ENCODE measurements at regions not wholly inside any gene's neighbourhood (a gene's known extent, or its start where the extent isn't known, plus 50 kb on each side); places are given as distances from the start of the nearest gene placed in this dataset. TPM values are rescaled to one million over a fixed set of nuclear protein-coding genes. Genes with fewer than 3 reads are reported as not detected.

- H3K9me3 Mint-ChIP-seq = peaks cover 40% of the 10 kb centered on the region
- no peak for DNase-seq
- Histone ChIP-seq H3K27me3 (ENCODE audit: control insufficient read depth, insufficient read depth, low read length, poor library complexity, severe bottlenecking) (no peaks in the 10 kb centered on the region), H3K36me3 (ENCODE audit: control insufficient read depth, insufficient read depth, low read length) (no peaks in the 10 kb centered on the region), H3K4me3 (ENCODE audit: low read length) (no peak overlapping the region), H3K9me3 (ENCODE audit: control insufficient read depth, low read length) (peaks cover 11% of the 10 kb centered on the region), H3K27ac (ENCODE audit: low read depth, low read length) (no peak overlapping the region), H3K9ac (ENCODE audit: extremely low read depth, low read length, poor library complexity, severe bottlenecking) (no peak overlapping the region), H3K4me1 (ENCODE audit: control insufficient read depth, insufficient read depth, low read length) (no peaks in the 10 kb centered on the region)
- H3K4me3 Mint-ChIP-seq = no peak overlapping the region
- H3K36me3 Mint-ChIP-seq (ENCODE audit: low read depth) = no peaks in the 10 kb centered on the region
- no peaks in the 10 kb centered on the region for H3K4me1 Mint-ChIP-seq
- no peak overlapping the region for H3K27ac Mint-ChIP-seq
- TF ChIP-seq CTCF (conservative IDR thresholded peaks at IDR 0.05) = no peak
- peaks cover 2% of the 10 kb centered on the region for H3K27me3 Mint-ChIP-seq (ENCODE audit: insufficient read depth)
These were observed 52.1 kb upstream of the IL12A start for GRCh38 chr3:159936541-159936940.

- H3K4me3 ChIP-seq (ENCODE audit: low read length) = no peak overlapping the region
- no peaks in the 10 kb centered on the region for H3K4me1 ChIP-seq (ENCODE audit: control insufficient read depth, insufficient read depth, low read length)
- H3K27me3 ChIP-seq (ENCODE audit: control insufficient read depth, insufficient read depth, low read length, poor library complexity, severe bottlenecking) = no peaks in the 10 kb centered on the region
- Mint-ChIP-seq H3K4me3 (no peak overlapping the region), H3K4me1 (no peaks in the 10 kb centered on the region), H3K27me3 (ENCODE audit: insufficient read depth) (peaks cover 2% of the 10 kb centered on the region), H3K36me3 (ENCODE audit: low read depth) (no peaks in the 10 kb centered on the region), H3K27ac (no peak overlapping the region), H3K9me3 (peaks cover 31% of the 10 kb centered on the region)
- H3K9me3 ChIP-seq (ENCODE audit: control insufficient read depth, low read length) = peaks cover 11% of the 10 kb centered on the region
- WGBS, 2 experiments (ENCODE audit: insufficient coverage in 1 of 2, insufficient read length in 1 of 2) = 96 to 100% methylated on average over 1 to 4 of the region's 4 CpGs
- H3K27ac ChIP-seq (ENCODE audit: low read depth, low read length) = no peak overlapping the region
- no peak overlapping the region for H3K9ac ChIP-seq (ENCODE audit: extremely low read depth, low read length, poor library complexity, severe bottlenecking)
- TF ChIP-seq CTCF (conservative IDR thresholded peaks at IDR 0.05) = no peak
- H3K36me3 ChIP-seq (ENCODE audit: control insufficient read depth, insufficient read depth, low read length) = no peaks in the 10 kb centered on the region
- DNase-seq = no peak
These were observed 51.0 kb upstream of the IL12A start for GRCh38 chr3:159937561-159938166.

GRCh38 chr3:159938714-159939113 lies 49.9 kb upstream of the IL12A start:
- peaks cover 22% of the 10 kb centered on the region for H3K9me3 Mint-ChIP-seq
- 95% methylated on average over 2 of the region's 2 CpGs for WGBS, 2 experiments (ENCODE audit: insufficient coverage in 1 of 2, insufficient read length in 1 of 2)
- Histone ChIP-seq H3K27me3 (ENCODE audit: control insufficient read depth, insufficient read depth, low read length, poor library complexity, severe bottlenecking) (no peaks in the 10 kb centered on the region), H3K9me3 (ENCODE audit: control insufficient read depth, low read length) (peaks cover 7% of the 10 kb centered on the region), H3K27ac (ENCODE audit: low read depth, low read length) (no peak overlapping the region), H3K9ac (ENCODE audit: extremely low read depth, low read length, poor library complexity, severe bottlenecking) (no peak overlapping the region), H3K4me1 (ENCODE audit: control insufficient read depth, insufficient read depth, low read length) (no peaks in the 10 kb centered on the region), H3K36me3 (ENCODE audit: control insufficient read depth, insufficient read depth, low read length) (no peaks in the 10 kb centered on the region), H3K4me3 (ENCODE audit: low read length) (no peak overlapping the region)
- no peak for DNase-seq
- H3K27me3 Mint-ChIP-seq (ENCODE audit: insufficient read depth) = peaks cover 2% of the 10 kb centered on the region
- no peak overlapping the region for H3K4me3 Mint-ChIP-seq
- no peaks in the 10 kb centered on the region for H3K36me3 Mint-ChIP-seq (ENCODE audit: low read depth)
- no peak overlapping the region for H3K27ac Mint-ChIP-seq
- no peaks in the 10 kb centered on the region for H3K4me1 Mint-ChIP-seq
- no peak for TF ChIP-seq CTCF (conservative IDR thresholded peaks at IDR 0.05)

Small RNA genes lying in the stretch of these regions (microRNA-seq; reads per million reads assigned to microRNA genes)
- gene MIR3919 (ENCODE audit: borderline microRNAs expressed) = not detected

All from endodermal cell (in vitro differentiated cells).